ENCODE measurements at regions not wholly inside any gene's neighbourhood (a gene's known extent, or its start where the extent isn't known, plus 50 kb on each side); places are given as distances from the start of the nearest gene placed in this dataset.
"Not testable (repeated sequence)": the region's sequence is repeated elsewhere in the genome, so short reads cannot be mapped to it uniquely, and the experiment has no call there.

GRCh38 chr13:33411312-33411711 lies 125.8 kb upstream of the STARD13 start:
- no peak for DNase-seq (ENCODE audit: low read depth in 2 of 2)

- DNase-seq (ENCODE audit: low read depth in 2 of 2) = no peak
Measured at GRCh38 chr13:33415822-33416221, 130.3 kb upstream of the STARD13 start.

GRCh38 chr13:33418224-33418953 lies 132.8 kb upstream of the STARD13 start:
- DNase-seq (ENCODE audit: low read depth in 2 of 2) = not testable (repeated sequence)

- DNase-seq (ENCODE audit: low read depth in 2 of 2) = not testable (repeated sequence)
Measured at GRCh38 chr13:33420117-33420516, 134.6 kb upstream of the STARD13 start.

GRCh38 chr13:33426131-33426530 lies 140.6 kb upstream of the STARD13 start:
- no peak for DNase-seq (ENCODE audit: low read depth in 2 of 2)

- no peak for DNase-seq (ENCODE audit: low read depth in 2 of 2)
Measured at GRCh38 chr13:33433316-33433715, 147.8 kb upstream of the STARD13 start.

GRCh38 chr13:33434676-33435075 lies 149.1 kb upstream of the STARD13 start:
- DNase-seq (ENCODE audit: low read depth in 2 of 2) = no peak

GRCh38 chr13:33435207-33435606 lies 149.7 kb upstream of the STARD13 start:
- no peak for DNase-seq (ENCODE audit: low read depth in 2 of 2)

- DNase-seq (ENCODE audit: low read depth in 2 of 2) = no peak
Measured at GRCh38 chr13:33438918-33439317, 153.4 kb upstream of the STARD13 start.

GRCh38 chr13:33441015-33441414 lies 155.5 kb upstream of the STARD13 start:
- DNase-seq (ENCODE audit: low read depth in 2 of 2) = no peak

- DNase-seq (ENCODE audit: low read depth in 2 of 2) = no peak
Measured at GRCh38 chr13:33445024-33445423, 159.5 kb upstream of the STARD13 start.

GRCh38 chr13:33445476-33445875 lies 159.9 kb upstream of the STARD13 start:
- DNase-seq (ENCODE audit: low read depth in 2 of 2) = no peak

GRCh38 chr13:33446821-33447725 lies 161.5 kb upstream of the STARD13 start:
- no peak for DNase-seq (ENCODE audit: low read depth in 2 of 2)

GRCh38 chr13:33448889-33449288 lies 163.3 kb upstream of the STARD13 start:
- DNase-seq (ENCODE audit: low read depth in 2 of 2) = no peak

- no peak for DNase-seq (ENCODE audit: low read depth in 2 of 2)
Measured at GRCh38 chr13:33450956-33451709, 165.6 kb upstream of the STARD13 start.

- DNase-seq (ENCODE audit: low read depth in 2 of 2) = no peak
Measured at GRCh38 chr13:33452873-33453517, 167.4 kb upstream of the STARD13 start.

- no peak for DNase-seq (ENCODE audit: low read depth in 2 of 2)
Measured at GRCh38 chr13:33453936-33454335, 168.4 kb upstream of the STARD13 start.

- DNase-seq (ENCODE audit: low read depth in 2 of 2) = no peak
Measured at GRCh38 chr13:33454844-33455705, 169.5 kb upstream of the STARD13 start.

GRCh38 chr13:33459702-33460101 lies 174.1 kb upstream of the STARD13 start:
- no peak for DNase-seq (ENCODE audit: low read depth in 2 of 2)

- no peak for DNase-seq (ENCODE audit: low read depth in 2 of 2)
Measured at GRCh38 chr13:33462109-33462508, 176.6 kb upstream of the STARD13 start.

GRCh38 chr13:33464345-33464744 lies 178.8 kb upstream of the STARD13 start:
- no peak for DNase-seq (ENCODE audit: low read depth in 2 of 2)
